ENCODE measurements at regions not wholly inside any gene's neighbourhood (a gene's known extent, or its start where the extent isn't known, plus 50 kb on each side); places are given as distances from the start of the nearest gene placed in this dataset.
"Not testable (repeated sequence)": the region's sequence is repeated elsewhere in the genome, so short reads cannot be mapped to it uniquely, and the experiment has no call there.

DNA sequence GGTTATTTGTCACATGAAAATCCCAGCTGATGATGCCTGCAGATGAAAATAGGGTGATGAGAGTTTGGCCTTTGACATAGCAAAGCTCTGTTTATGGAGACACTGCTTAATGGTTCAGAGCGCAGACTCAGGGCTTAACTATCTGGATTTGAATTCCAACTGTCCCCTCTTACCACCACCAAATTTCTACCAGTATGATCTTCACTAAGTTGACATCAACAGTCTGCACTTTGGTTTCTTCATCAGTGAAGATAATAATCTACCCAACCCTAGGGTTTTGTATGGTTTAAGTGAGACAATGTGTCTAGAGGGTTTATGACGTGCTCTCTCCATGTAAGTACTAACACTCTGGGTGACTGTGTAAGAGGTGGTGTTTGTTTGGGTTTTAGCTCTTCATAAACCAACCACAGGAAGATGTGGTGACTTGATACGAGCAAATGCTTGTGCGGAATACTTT lies 151.4 kb upstream of the TNFAIP3 start:
- DNase-seq (ENCODE audit: extremely low spot score, unreplicated experiment): no peak
- TF ChIP-seq, protein P1, sequence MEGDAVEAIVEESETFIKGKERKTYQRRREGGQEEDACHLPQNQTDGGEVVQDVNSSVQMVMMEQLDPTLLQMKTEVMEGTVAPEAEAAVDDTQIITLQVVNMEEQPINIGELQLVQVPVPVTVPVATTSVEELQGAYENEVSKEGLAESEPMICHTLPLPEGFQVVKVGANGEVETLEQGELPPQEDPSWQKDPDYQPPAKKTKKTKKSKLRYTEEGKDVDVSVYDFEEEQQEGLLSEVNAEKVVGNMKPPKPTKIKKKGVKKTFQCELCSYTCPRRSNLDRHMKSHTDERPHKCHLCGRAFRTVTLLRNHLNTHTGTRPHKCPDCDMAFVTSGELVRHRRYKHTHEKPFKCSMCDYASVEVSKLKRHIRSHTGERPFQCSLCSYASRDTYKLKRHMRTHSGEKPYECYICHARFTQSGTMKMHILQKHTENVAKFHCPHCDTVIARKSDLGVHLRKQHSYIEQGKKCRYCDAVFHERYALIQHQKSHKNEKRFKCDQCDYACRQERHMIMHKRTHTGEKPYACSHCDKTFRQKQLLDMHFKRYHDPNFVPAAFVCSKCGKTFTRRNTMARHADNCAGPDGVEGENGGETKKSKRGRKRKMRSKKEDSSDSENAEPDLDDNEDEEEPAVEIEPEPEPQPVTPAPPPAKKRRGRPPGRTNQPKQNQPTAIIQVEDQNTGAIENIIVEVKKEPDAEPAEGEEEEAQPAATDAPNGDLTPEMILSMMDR (conservative IDR thresholded peaks at IDR 0.05): no peak
- H3K27me3 Mint-ChIP-seq: no peaks in the 10 kb centered on the region
- no peak overlapping the region for H3K4me3 Mint-ChIP-seq
- H3K27ac Mint-ChIP-seq: no peak overlapping the region
- H3K9me3 Mint-ChIP-seq: no peaks in the 10 kb centered on the region
- no peaks in the 10 kb centered on the region for H3K36me3 Mint-ChIP-seq
- no peaks in the 10 kb centered on the region for H3K4me1 Mint-ChIP-seq (ENCODE audit: unreplicated experiment)

DNA sequence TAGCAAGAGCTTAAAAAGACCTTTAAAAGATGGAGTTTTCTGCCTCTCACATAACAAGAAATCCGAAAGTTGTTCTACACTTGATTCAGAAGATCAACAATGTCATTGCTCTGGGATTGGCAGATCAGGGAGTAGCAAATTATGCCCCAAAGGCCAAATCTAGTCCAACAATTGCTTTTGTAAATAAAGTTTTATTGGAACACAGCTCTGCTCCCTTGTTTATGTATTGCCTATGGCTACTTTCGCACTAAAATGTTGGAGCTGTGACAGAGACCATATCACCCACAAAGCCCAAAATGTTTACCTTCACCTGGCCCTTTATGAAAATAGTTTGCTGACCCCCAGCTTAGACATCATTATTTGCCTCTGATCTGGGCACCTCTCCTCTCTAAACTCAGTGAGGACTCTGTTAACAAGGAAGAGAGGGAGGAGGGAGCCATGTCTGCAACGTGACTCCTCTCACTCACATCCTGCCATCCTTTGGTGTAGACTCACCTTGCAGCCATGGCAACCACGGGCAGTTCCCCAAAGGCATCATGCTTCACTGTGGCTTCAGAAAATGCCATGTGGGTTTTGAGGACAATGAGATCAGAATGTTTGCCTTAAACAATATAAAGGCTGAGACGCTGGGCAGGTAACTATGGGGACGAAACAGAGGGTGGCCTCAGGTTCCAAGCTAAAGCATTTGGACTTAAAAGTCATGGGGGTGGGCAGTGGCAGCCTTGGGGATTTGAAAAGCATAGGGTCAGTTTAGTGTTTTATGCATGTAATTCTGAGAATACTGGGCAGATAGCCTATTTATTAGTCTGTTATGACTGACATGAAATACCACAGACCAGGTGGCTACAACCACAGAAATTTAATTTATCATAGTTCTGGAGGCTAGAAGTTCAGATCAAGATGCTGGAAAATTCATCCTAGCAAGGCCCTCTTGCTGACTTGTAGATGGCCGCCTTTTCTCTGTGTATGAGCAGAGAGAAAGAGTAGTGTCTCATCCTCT lies 149.7 kb upstream of the TNFAIP3 start:
- Mint-ChIP-seq H3K9me3 (no peaks in the 10 kb centered on the region), H3K27me3 (no peaks in the 10 kb centered on the region), H3K4me1 (ENCODE audit: unreplicated experiment) (no peaks in the 10 kb centered on the region), H3K4me3 (no peak overlapping the region), H3K36me3 (no peaks in the 10 kb centered on the region), H3K27ac (no peak overlapping the region)
- TF ChIP-seq, protein P1 (conservative IDR thresholded peaks at IDR 0.05): no peak
- no peak for DNase-seq (ENCODE audit: extremely low spot score, unreplicated experiment)

DNA sequence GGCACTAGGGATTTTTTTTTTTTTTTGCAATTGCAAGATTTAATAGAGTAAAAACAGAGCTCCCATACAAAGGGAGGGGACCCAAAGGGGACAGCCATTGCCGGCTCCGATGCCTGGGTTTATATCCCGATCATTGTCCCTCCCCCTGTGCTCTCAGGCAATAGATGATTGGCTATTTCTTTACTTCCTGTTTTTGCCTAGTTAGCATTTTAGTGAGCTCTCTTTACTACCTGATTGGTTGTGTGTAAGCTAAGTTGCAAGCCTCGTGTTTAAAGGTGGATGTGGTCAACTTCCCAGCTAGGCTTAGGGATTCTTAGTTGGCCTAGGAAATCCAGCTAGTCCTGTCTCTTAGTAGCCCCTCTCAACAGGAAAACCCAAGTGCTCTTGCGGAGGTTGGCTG lies 148.2 kb upstream of the TNFAIP3 start:
- not testable (repeated sequence) for H3K4me3 Mint-ChIP-seq; H3K9me3 Mint-ChIP-seq; H3K36me3 Mint-ChIP-seq; H3K27me3 Mint-ChIP-seq; DNase-seq (ENCODE audit: extremely low spot score, unreplicated experiment); H3K27ac Mint-ChIP-seq; H3K4me1 Mint-ChIP-seq (ENCODE audit: unreplicated experiment)

DNA sequence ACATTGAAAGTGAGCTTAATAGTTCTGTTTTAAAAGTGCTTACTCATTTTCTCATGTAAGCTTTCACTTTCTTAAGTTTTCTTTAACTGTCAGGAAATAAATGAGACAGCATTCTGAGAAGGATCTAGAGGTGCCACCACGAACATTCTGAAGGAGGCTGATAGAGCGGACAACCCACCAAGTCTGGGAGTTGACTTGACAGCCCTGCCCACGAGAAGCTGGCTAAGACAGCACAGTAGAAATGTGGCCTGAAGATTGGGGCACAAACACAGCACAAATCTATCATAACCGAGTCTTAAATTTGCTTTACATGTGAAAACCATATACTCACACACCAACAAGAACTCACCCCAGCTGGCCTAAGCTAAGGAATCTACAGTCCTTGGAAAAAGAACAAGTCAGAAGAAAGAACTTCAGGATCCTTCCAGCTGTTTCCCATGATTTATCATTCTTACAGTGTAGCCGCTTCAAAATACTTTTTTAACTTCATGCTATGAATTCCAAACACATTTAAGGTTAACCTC lies 144.2 kb upstream of the TNFAIP3 start:
- DNase-seq (ENCODE audit: extremely low spot score, unreplicated experiment): no peak
- H3K9me3 Mint-ChIP-seq: no peaks in the 10 kb centered on the region
- no peaks in the 10 kb centered on the region for H3K36me3 Mint-ChIP-seq
- no peak overlapping the region for H3K4me3 Mint-ChIP-seq
- no peaks in the 10 kb centered on the region for H3K4me1 Mint-ChIP-seq (ENCODE audit: unreplicated experiment)
- H3K27ac Mint-ChIP-seq: no peak overlapping the region
- TF ChIP-seq, protein P1 (conservative IDR thresholded peaks at IDR 0.05): no peak
- H3K27me3 Mint-ChIP-seq: no peaks in the 10 kb centered on the region

DNA sequence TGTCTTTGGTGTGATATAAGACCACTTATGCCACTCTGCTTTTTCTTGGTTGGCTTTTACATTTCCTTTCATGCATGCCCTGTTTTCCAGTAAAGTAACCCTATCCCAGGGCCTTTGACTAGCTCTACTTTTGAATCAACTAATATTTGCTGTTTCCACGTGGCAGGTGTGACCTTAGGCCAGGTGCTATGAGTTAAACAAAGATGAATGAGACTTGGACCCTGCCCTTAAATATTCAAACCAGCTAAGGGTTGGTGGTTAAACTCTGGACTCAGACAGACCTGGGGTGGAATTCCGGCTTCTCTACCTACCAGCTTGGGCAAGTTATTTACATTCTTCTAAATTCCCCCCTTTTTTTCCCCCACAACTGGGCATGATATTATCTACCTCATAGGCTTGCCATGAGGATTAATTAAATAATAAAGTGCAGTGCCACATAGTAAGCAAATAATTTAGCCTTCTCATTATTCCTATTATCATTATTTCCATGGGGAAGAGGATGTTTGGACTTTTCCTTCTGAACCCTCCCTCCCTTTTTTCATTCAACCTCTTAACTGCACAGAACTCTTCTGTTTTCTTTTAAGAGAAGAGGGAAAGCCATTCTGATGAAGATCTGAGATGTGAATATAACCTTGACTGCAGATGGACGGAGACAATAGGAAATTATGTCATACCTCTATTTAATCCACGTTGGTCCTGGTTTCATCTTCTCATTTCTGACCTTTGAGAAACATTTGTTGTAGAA lies 143.6 kb upstream of the TNFAIP3 start:
- Mint-ChIP-seq H3K4me3 (no peak overlapping the region), H3K27ac (no peak overlapping the region), H3K36me3 (no peaks in the 10 kb centered on the region), H3K4me1 (ENCODE audit: unreplicated experiment) (no peaks in the 10 kb centered on the region), H3K9me3 (no peaks in the 10 kb centered on the region), H3K27me3 (no peaks in the 10 kb centered on the region)
- TF ChIP-seq, protein P1 (conservative IDR thresholded peaks at IDR 0.05): no peak
- no peak for DNase-seq (ENCODE audit: extremely low spot score, unreplicated experiment)

Data from type B pancreatic cell (in vitro differentiated cells).